Anterior cingulate cortex (tissue), 58 donors: ENCODE measurements at regions not wholly inside any gene's neighbourhood (a gene's known extent, or its start where the extent isn't known, plus 50 kb on each side); places are given as distances from the start of the nearest gene placed in this dataset.
"Not testable (repeated sequence)": the region's sequence is repeated elsewhere in the genome, so short reads cannot be mapped to it uniquely, and the experiment has no call there.

Experiments used
- DNase-seq, 58 donors: peaks; one replicate each; lab custom pipeline; 2025; lab: John Stamatoyannopoulos, UW

DNA sequence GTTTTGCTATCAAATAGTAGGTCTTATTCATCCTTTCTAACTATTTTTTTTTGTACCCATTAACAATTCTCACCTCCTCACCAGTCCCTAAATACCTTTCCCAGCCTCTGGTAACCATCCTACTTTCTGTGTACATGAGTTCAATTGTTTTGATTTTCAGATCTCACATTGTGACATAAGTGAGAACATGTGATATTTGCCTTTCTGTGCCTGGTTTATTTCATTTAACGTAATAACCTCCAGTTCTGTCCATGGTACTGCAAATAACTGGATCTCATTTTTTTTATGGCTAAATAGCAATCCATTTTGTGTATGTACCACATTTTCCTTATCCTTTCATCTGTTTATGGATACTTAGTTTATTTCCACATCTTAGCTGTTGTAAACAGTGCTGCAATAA, 181.9 kb upstream of the KIF2B start:
- DNase-seq, result no peak

DNA sequence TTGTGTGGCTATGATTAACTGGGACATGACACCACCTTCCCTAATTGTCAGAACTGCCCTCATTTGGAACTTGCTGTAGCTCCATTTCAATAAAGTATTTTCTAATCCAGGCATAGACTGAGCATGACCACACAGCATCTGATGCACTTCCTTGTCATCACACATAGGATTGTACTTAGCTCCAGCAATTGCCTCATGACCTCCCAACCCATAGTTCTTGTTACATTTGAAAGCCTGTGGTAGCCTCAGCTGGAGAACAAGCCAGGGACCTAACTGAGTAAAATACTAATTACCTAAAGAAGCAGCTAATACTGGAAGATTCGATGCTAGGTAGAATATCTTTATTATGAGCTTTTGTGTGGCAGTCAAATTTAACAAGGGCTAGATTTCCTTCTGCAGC, 187.3 kb upstream of the KIF2B start:
- DNase-seq, result no peak

DNA sequence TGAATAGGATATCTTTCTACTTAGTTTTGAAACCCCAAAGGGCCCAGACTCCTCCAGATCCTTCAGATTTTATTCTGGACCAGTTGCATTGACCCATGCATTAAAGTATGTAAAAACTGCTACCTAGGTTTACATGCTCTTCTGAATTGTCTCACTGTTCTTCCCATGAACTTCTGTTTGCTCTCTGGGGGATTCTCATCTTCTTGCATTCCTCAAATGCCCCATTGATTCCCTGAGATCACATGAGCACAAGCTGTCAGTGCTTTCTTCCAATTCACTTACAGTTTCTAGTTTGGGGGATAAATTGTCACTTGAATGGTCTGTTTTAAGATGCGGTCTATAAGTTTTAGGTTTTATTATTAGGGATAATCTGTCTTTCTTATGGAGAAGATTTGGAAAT, 188.9 kb upstream of the KIF2B start:
- no peak for DNase-seq

DNA sequence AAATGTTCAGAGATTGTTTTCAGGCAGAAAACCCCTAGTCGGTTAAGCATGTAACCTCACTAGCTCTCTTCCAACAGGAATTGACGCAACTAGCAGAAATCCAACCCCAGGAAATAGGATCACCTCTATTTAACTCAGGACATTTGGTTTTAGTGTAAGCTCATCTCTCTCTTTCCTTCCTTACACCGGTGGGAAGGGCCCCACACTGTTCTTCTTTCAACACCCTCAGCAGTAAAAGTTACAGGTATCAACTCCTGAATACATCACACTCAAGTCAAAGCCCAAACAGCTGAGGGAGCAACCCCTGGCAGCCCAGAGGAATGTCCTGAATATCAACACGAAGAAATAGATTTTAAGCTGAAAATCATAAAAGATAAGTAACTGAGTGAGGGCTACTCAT, 191.2 kb upstream of the KIF2B start:
- DNase-seq, result no peak

DNA sequence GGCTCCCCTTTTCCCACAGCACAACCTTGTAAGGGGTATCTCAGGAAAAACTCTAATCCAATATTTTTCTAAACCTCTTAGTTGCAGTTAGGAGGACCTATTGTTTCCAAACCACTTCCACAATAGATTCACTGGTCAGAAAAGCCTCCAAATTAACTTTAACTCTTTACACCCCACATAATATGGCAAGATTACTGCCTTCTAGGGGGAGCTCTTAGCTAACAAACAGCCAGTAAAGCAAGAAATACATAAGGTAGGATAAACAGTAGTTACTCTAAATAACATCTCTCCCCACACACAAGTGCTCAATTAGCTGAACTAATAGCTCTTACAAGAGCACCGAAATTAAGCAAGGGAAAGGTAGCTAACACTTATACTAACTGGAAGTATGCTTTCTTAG, 192.1 kb upstream of the KIF2B start:
- no peak for DNase-seq

DNA sequence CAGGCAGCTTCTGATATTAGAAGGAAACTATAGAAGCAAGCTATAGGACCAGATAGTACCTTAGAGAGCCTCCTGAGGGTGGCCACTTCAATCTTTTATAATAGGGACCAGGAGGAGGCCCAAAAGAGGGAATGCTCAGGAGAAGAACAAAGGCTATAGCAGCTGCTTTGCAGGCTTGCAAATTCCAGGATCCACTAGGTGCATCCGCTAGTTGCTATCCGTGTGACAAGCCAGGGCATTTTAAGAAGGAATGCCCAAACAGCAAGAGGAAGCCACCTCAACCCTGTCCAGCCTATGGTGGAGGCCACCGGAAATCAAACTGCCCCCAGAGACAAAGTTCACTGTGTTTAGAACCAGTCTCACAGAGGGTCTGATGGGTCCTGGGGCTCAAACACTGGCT, 192.6 kb upstream of the KIF2B start:
- DNase-seq, result no peak

DNA sequence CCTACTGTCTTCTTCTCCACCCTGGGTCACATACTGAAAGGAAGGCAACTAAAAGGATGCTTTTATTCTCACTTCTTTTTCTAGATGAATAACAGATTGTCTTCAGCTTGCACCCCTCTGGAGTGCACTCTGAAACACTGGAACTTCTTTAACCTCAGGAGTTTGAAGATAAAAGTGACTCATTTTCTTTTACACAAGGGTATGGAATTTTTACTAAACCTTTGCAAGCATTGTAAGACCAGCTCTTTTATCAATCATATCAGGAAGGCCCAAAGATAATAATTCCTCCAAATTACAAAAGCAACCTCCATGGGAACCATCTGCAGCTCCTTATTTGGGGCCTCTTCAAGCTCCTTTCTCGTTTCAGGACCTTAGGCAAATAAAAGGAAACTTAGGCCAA, 193.5 kb upstream of the KIF2B start:
- DNase-seq, result no peak

DNA sequence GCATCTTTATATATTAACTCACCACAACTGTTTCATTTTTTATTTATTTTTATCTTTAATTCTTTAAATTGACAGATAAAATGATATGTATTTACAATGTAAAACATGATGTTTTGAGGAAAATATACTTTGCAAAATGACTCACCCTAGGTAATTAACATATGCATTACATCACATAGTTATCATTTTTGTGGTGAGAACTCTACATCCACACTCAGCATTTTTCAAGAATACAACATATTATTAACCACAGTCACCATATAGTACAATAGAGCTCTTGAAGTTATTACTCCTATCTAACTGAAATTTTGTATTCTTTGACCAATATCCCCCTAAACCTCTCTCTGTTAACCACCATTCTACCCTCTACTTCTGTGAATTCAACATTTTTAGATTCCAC, 194.7 kb upstream of the KIF2B start:
- no peak for DNase-seq

DNA sequence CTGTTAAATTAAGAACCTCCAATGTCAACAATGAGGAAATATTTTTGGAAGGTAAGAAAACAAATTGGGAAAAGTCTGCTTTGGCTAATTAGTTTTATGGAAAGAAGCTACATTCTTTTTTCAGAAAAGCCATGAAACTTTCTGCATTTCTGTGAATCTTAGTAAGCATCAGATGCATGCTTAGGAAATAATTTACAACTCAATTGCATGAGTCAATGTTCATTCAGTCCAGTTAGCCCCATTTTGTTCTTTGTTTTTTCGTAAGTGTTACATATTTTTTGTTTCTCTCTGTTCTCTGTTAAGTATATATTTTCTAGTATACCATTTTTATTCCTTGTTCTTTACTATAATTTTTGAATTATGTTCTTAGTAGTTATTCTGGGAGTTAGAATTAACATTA, 195.2 kb upstream of the KIF2B start:
- DNase-seq, result no peak

DNA sequence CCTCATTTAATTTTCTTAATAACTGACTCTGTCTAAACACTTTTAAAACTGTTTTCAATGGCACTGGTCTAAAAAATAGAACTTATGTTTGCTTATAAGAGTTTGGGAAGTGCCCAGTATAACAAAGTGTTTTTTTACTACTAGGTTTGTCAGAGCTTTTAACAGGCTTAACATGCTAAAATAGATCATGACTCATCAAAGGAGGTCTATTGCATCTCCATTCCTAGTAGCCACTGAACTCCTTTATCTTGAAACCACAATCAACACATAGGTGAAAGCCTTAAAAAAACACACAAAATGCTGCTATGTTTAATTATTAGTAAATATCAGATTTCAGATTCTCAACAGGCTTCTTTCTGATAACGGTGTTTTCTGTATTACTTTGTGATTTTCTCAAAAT, 196.4 kb upstream of the KIF2B start:
- DNase-seq, result no peak

DNA sequence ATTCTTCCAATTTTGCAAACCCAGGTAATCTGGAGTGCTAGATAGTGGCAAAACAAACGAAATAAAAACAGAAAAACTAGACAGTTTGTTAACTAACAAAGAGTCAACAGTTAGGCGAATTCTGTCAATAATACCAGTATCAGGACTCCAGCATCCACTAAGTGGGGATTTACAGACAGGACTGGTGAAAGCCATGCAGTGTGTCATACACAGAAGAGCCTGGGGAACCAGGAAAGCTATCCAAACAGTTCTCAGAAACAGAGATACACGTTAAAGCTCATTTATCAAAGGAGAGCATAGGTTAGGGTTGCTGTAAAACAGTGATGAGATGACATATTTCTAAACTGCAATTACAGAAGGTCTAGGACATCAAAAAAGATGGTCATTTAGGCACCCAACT, 203.7 kb upstream of the KIF2B start:
- no peak for DNase-seq

DNA sequence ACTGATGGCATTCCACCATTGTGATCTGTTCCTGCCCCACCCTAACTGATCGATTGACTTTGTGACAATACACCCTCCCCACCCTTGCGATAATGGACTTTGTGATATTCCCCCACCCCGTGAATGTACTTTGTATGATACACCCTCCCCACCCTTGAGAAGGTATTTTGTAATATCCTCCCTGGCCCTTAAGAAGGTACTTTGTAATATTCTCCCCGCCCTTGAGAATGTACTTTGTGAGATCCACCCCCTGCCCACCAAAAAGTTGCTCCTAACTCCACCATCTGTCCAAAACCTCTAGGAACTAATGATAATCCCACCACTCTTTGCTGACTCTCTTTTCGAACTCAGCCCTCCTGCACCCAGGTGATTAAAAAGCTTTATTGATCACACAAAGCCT, 214.5 kb upstream of the KIF2B start:
- not testable (repeated sequence) for DNase-seq

DNA sequence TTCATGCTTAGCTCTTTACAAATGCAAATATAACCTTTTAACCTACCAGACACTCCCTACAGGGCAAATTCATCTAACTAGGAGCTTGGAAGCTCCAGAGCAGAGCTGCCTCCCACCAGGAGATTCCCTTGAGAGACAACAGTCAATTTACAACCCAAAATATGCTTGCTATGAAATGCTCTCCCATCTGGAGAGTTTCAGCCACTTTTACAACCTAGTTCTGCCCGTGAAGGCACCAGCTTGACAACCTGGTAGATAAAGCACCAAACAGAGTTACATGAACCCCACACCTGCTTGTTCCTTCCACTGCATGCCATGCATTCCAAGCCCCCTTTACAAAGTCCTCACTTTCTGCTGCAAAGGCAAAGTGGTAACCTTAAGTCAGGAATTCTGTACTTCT, 215.3 kb upstream of the KIF2B start:
- no peak for DNase-seq

DNA sequence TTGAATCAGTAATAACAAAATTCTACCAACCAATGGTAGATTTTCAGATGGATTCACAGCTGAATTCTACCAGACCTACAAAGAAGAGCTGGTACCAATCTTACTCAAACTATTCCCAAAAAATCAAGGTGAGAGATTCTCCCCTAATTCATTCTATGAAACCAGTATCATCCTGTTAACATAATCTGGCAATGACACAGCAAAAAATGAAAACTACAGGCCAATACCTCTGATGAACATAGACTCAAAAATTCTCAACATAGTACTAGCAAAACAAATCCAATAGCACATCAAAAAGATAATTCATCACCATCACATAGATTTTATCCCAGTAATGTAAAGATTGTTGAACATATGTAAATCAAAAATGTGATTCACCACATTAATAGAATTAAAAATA, 234.4 kb upstream of the KIF2B start:
- no peak for DNase-seq

DNA sequence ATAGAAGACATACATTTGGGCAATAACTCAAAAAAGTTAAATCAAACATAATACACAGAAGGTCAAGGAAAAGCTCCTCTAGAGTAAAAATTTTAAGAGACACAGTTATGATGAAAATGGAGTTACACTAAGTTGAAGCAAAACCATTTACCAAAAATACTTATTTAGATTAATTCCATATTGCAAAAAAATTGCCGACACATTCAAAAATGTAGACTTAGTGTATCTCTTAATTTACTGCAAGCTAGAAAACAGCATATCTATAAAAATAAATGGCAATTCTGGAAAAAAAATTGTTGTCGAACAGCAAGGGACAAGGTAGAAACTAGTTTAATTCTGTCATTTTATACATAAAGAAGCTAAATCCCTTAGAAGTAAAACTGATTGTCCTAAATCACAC, 248.7 kb upstream of the KIF2B start:
- no peak for DNase-seq

DNA sequence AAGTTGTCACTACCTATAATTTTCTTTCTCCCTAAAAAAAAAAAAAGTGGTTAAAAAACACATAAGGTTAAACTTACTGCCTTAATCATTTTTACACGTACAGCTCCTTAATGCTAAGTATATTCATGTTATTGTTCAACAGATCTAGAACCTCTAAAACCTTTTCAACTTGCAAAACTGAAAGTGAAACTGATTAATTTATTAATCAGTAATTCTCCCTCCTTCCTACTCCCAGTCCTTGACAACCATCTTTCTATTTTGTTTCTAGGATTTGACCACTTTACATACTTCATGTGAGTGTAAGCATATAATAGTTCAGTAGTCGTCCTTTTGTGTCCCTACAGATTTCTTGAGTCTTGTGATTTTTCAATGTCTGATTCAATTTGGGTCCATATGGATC, 251.4 kb upstream of the KIF2B start:
- DNase-seq, result no peak

DNA sequence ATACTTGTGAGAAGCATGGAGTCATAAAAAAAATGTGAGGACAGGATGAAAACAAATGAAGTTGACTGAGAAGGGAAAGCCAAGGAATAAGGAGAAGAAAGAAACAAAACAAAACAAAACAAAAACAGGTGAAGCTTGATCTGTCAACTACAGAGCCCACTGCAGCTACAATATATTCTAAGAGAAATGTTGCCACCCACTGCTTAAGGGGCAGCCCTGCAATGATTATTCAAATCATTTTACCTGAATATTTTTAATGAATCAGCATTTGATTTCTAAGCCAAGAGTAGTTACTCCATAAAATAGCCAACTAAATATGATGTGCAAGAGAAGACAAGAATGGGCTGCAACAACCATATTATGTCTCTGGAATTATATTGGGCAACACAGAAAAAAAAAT, 252.0 kb upstream of the KIF2B start:
- no peak for DNase-seq

DNA sequence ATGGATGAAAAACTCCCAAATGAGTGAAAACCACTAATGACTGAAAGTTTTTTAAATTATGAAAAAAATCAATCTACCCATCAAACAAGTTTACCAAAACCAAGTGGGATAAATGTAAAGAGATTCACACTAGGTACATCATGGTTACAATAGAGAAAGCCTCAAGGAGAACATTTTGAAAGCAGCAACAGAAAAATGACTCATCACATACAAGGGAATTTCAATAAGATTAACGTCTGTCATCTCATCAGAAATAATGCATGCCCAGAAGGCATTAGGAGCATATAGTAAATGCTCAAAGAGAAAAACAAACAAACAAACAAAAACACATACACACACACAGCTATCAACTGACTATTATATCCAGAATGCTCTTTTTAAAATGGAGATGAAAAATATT, 261.8 kb upstream of the KIF2B start:
- DNase-seq, result no peak

DNA sequence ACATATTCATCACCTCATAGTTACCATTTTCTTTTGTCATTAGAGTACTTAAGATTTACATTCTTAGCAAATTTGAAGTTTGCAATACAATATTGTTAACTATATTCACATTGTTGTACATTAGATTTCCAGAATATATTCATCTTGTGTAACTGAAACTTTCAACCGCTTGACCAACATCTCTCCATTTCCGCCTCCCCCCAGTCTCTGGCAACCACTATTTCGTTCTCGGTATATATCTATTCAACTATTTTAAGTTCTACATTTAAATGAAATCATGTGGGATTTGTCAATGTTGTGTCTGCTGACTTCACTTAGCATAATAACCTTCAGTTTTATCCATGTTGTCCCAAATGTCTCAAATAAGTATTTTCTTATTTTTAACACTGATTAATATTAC, 274.5 kb upstream of the KIF2B start:
- DNase-seq, result no peak

DNA sequence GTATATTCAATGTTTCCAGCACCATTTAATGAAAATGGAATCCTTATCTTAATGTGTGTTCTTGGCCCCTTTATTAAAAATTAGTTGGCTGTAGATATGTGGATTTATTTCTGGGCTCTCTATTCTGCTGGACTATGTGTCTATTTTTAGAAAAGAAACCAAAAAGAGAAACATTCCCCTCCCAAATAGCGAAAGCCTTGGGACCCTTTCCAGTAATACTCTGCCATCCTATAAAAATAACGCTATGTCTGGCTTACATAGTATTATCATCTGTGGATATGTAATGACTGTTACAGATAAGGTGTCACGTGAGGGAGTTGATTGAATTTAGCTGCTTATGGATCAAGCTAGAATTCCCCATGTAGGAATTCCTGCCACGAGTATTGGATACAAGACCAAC, 279.3 kb upstream of the KIF2B start:
- DNase-seq, result no peak

DNA sequence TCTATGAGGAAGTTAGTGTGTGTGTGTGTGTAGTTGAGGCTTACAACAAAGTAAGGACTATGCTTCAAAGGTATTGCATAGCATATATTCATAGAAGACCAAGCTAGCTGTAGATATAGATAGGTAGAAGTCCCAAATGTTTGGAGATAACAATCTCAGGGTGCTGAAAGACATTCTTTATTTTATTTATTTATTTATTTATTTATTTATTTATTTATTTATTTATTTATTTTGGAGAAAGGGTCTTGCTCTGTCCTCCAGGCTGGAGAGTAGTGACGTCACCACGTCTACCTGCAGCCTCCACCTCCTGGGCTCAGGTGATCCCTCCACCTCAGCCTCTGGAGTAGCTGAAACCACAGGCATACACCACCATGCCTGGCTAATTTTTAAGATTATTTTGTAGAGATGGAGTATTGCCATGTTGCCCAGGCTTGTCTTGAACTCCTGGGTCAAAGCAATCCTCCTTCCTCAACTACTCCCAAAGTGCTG, 284.6 kb upstream of the KIF2B start:
- no peak for DNase-seq

DNA sequence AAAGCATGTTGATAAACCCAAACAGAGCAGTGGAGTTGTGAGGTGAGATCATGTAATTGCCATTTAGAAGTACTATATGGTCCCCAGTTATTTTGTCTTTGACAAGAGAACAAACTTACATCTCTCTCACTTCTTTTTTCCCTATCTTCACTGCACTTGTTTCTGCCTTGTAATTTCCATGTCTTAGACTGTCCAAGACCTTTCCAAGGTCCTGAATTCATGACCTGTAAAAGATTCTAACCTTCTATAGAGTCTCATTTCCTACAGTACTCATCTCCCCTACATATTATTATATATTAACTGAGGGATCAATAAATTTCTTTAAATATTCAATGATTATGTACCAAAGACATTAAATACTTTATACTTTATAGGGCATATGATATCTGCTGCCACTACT, 295.3 kb upstream of the KIF2B start:
- DNase-seq, result no peak

DNA sequence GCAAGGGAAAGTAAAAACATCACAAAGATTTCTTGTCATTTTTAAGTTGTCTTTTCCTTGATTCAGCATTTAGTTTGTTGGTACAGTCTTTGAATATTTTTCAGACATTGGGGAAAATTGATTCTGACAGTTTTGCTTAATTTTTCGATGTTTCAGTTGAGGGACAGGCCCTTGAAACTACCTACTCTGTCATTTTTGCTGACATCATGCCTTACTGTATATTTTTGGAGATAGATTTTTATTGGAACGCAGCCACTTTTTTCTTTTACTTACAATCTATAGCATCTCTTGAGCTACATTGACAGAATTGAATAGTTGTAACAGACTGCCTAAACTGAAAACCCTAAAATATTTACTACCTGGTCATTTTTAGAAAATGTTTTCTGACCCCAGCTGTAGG, 297.1 kb upstream of the KIF2B start:
- DNase-seq, result no peak

DNA sequence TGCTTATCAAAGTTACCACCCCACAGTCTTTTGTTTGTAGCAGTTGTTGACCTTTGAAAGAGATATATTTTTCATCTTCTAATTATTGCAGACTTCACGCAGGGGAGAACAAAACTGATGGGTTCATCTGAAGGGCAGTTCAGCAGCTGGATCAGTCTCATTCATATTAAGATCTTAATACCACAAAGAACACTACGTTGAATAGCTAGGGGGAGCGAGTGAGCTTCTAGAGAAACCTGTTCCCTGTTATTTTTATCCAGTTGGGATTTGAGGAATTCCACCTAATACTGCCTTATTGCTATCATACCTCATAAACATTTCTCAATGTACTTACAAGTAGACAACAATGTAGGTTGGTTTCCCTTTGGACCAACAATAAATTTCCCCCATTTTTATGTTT, 306.1 kb upstream of the KIF2B start:
- DNase-seq, result no peak
